Activated CD4-positive, CD25-positive, alpha-beta regulatory T cell treated with anti-CD3 and anti-CD28 coated beads, Interleukin-2, amount 50 U/mL, for 72 hours (primary cell): ENCODE measurements at regions not wholly inside any gene's neighbourhood (a gene's known extent, or its start where the extent isn't known, plus 50 kb on each side); places are given as distances from the start of the nearest gene placed in this dataset.

Source experiments
- DNase-seq: peaks from one replicate; pipeline ENCODE4 v3.0.0; 2021

GRCh38 chr6:141282263-141282662 lies 850.5 kb upstream of the GJE1 start:
- DNase-seq, result no peak

- no peak for DNase-seq
These were observed 863.0 kb upstream of the GJE1 start for GRCh38 chr6:141269684-141270083.

- no peak for DNase-seq
These were observed 865.3 kb upstream of the GJE1 start for GRCh38 chr6:141267420-141267819.

GRCh38 chr6:141265756-141266623 lies 866.7 kb upstream of the GJE1 start:
- DNase-seq, result no peak

- no peak for DNase-seq
These were observed 868.6 kb upstream of the GJE1 start for GRCh38 chr6:141264101-141264500.

- DNase-seq, result no peak
These were observed 871.1 kb upstream of the GJE1 start for GRCh38 chr6:141261672-141262060.

- no peak for DNase-seq
These were observed 871.6 kb upstream of the GJE1 start for GRCh38 chr6:141261016-141261671.

- DNase-seq, result no peak
These were observed 872.1 kb upstream of the GJE1 start for GRCh38 chr6:141260627-141261015.

- DNase-seq, result no peak
These were observed 872.9 kb upstream of the GJE1 start for GRCh38 chr6:141259807-141260206.

- no peak for DNase-seq
These were observed 873.6 kb upstream of the GJE1 start for GRCh38 chr6:141259091-141259490.

- DNase-seq, result no peak
These were observed 874.2 kb upstream of the GJE1 start for GRCh38 chr6:141258516-141258915.

- no peak for DNase-seq
These were observed 878.4 kb upstream of the GJE1 start for GRCh38 chr6:141254336-141254735.

GRCh38 chr6:141252828-141253608 lies 879.7 kb upstream of the GJE1 start:
- no peak for DNase-seq

- no peak for DNase-seq
These were observed 881.4 kb upstream of the GJE1 start for GRCh38 chr6:141251286-141251685.

- no peak for DNase-seq
These were observed 884.5 kb upstream of the GJE1 start for GRCh38 chr6:141248021-141248799.

GRCh38 chr6:141244366-141244765 lies 888.4 kb upstream of the GJE1 start:
- no peak for DNase-seq

GRCh38 chr6:141242957-141243356 lies 889.8 kb upstream of the GJE1 start:
- no peak for DNase-seq

- no peak for DNase-seq
These were observed 903.4 kb upstream of the GJE1 start for GRCh38 chr6:141229296-141229695.

- no peak for DNase-seq
These were observed 914.1 kb upstream of the GJE1 start for GRCh38 chr6:141218583-141218982.

- no peak for DNase-seq
These were observed 916.0 kb upstream of the GJE1 start for GRCh38 chr6:141216726-141217125.

- DNase-seq, result no peak
These were observed 920.4 kb upstream of the GJE1 start for GRCh38 chr6:141212296-141212695.

GRCh38 chr6:141211845-141212244 lies 920.9 kb upstream of the GJE1 start:
- no peak for DNase-seq

- no peak for DNase-seq
These were observed 921.8 kb upstream of the GJE1 start for GRCh38 chr6:141210901-141211300.
